Gastroesophageal sphincter (tissue), 3 donors: ENCODE measurements at regions not wholly inside any gene's neighbourhood (a gene's known extent, or its start where the extent isn't known, plus 50 kb on each side); places are given as distances from the start of the nearest gene placed in this dataset.

Experiments used
- CTCF ChIP-seq, 4 experiments: fragments of 200-600 bp in 2 of 4; fragments of 450-650 bp in 2 of 4; sonication (generic) in 1 of 4; IDR thresholded peaks; one replicate each; pipeline ENCODE4 v1.5.1; 2017 to 2019; ENCODE audit warnings: antibody characterized with exemption in 4 of 4, mild to moderate bottlenecking in 2 of 4, moderate library complexity in 2 of 4
- EP300 ChIP-seq: sonication (generic); formaldehyde crosslinking; IDR thresholded peaks from one replicate; pipeline ENCODE4 v1.6.1; 2017; ENCODE audit warnings: antibody characterized with exemption, mild to moderate bottlenecking
- POLR2A ChIP-seq, 2 donors: fragments of 450-650 bp; IDR thresholded peaks; one replicate each; pipeline ENCODE4 v1.6.1; 2017; ENCODE audit warnings: antibody characterized with exemption in 2 of 2, mild to moderate bottlenecking in 2 of 2, moderate library complexity in 1 of 2
- POLR2AphosphoS5 ChIP-seq: sonication (generic); formaldehyde crosslinking; IDR thresholded peaks from one replicate; pipeline ENCODE4 v1.6.1; 2017; ENCODE audit warnings: antibody characterized with exemption

- no peak for TF ChIP-seq CTCF (IDR thresholded peaks at IDR 0.05)
- no peak for TF ChIP-seq POLR2AphosphoS5
- TF ChIP-seq POLR2A (IDR thresholded peaks at IDR 0.05) = no peak
- no peak for TF ChIP-seq EP300
Observed at GRCh38 chr18:42409005-42409404, 454.0 kb downstream of the PIK3C3 start.
